ENCODE measurements at regions not wholly inside any gene's neighbourhood (a gene's known extent, or its start where the extent isn't known, plus 50 kb on each side); places are given as distances from the start of the nearest gene placed in this dataset.

- H3K4me3 Mint-ChIP-seq, result no peak overlapping the region
- peaks cover 30% of the 10 kb centered on the region for H3K4me1 Mint-ChIP-seq
- CTCF ChIA-PET, result interaction anchor here (0.6 kb wide), 1 partner anchor 19 kb away, joined by 3 read pairs; no protein-coding TSS in a partner anchor
These were observed 395.6 kb downstream of the TNS3 start for GRCh38 chr7:47186316-47186715.

GRCh38 chr7:47185839-47186238 lies 396.1 kb downstream of the TNS3 start:
- POLR2A ChIA-PET, result no interaction called here
- TF ChIP-seq EZH2 (IDR thresholded peaks at IDR 0.05; ENCODE audit: borderline replicate concordance, insufficient read depth, low read depth, low read length, poor library complexity, severe bottlenecking) (no peak), CTCF (IDR thresholded peaks at IDR 0.05) (no peak)
- 98% methylated on average over 6 of the region's 7 CpGs for WGBS (ENCODE audit: insufficient coverage)
- no peak overlapping the region for H3K4me3 Mint-ChIP-seq
- Histone ChIP-seq H3K4me1 (ENCODE audit: control insufficient read depth in 2 of 2, insufficient read depth in 2 of 2, low read length in 2 of 2) (peaks cover 12 to 28% of the 10 kb centered on the region in 2 donors), H3K9ac (ENCODE audit: low read length) (no peak overlapping the region), H3K4me3 (ENCODE audit: control extremely low read depth in 1 of 5, extremely low read depth in 1 of 5, insufficient read depth in 1 of 5, low read depth in 2 of 5, low read length in 4 of 5) (no peak overlapping the region), H3K27ac (ENCODE audit: low read length in 2 of 2) (no peak overlapping the region), H3K9me3 (ENCODE audit: control extremely low read depth in 1 of 3, control insufficient read depth in 2 of 3, insufficient read depth in 1 of 3, low read length in 2 of 3) (peaks cover 0 to 4% (median 0%) of the 10 kb centered on the region in 3 donors), H3K27me3 (replicated peaks in 1 of 4; ENCODE audit: control extremely low read depth in 1 of 4, control insufficient read depth in 3 of 4, insufficient read depth in 4 of 4, low read length in 3 of 4) (no peaks in the 10 kb centered on the region), H3K36me3 (replicated peaks in 1 of 2; ENCODE audit: control extremely low read depth in 1 of 2, control insufficient read depth in 1 of 2, extremely low read depth in 1 of 2, insufficient read depth in 2 of 2, low read length in 1 of 2) (no peaks in the 10 kb centered on the region), H4K20me1 (ENCODE audit: control insufficient read depth, insufficient read depth, low read length, poor library complexity, severe bottlenecking) (no peaks in the 10 kb centered on the region), H3K79me2 (ENCODE audit: control insufficient read depth, insufficient read depth, low read length) (no peaks in the 10 kb centered on the region), H2AFZ (ENCODE audit: insufficient read depth, low read depth, low read length, poor library complexity, severe bottlenecking) (no peak overlapping the region), H3K4me2 (replicated peaks; ENCODE audit: low read depth, low read length, poor library complexity, severe bottlenecking) (no peak overlapping the region)
- no peaks in the 10 kb centered on the region for H3K9me3 Mint-ChIP-seq (ENCODE audit: insufficient read depth)
- peaks cover 30% of the 10 kb centered on the region for H3K4me1 Mint-ChIP-seq
- intact Hi-C loops (cut with micrococcal nuclease), result loop anchor here (5.0 kb wide), 1 partner anchor 66 kb away; no protein-coding TSS in a partner anchor
- no peak for ATAC-seq (ENCODE audit: low read depth)
- DNase-seq, result no peak
- H3K27me3 Mint-ChIP-seq, result peaks cover 16% of the 10 kb centered on the region
- CTCF ChIA-PET, result interaction anchor here (0.6 kb wide), 1 partner anchor 18 kb away, joined by 3 read pairs; no protein-coding TSS in a partner anchor
- H3K27ac Mint-ChIP-seq, result no peak overlapping the region

More at GRCh38 chr7:47186316-47186715, 395.6 kb downstream of the TNS3 start:
- Mint-ChIP-seq H3K27me3 (peaks cover 16% of the 10 kb centered on the region), H3K9me3 (ENCODE audit: insufficient read depth) (no peaks in the 10 kb centered on the region), H3K27ac (peak overlapping the region; percentile 26)
- Histone ChIP-seq H4K20me1 (ENCODE audit: control insufficient read depth, insufficient read depth, low read length, poor library complexity, severe bottlenecking) (no peaks in the 10 kb centered on the region), H2AFZ (ENCODE audit: insufficient read depth, low read depth, low read length, poor library complexity, severe bottlenecking) (peak overlapping the region; percentile 16), H3K36me3 (replicated peaks in 1 of 2; ENCODE audit: control extremely low read depth in 1 of 2, control insufficient read depth in 1 of 2, extremely low read depth in 1 of 2, insufficient read depth in 2 of 2, low read length in 1 of 2) (no peaks in the 10 kb centered on the region), H3K27me3 (replicated peaks in 1 of 4; ENCODE audit: control extremely low read depth in 1 of 4, control insufficient read depth in 3 of 4, insufficient read depth in 4 of 4, low read length in 3 of 4) (no peaks in the 10 kb centered on the region), H3K79me2 (ENCODE audit: control insufficient read depth, insufficient read depth, low read length) (no peaks in the 10 kb centered on the region), H3K9ac (ENCODE audit: low read length) (no peak overlapping the region), H3K9me3 (ENCODE audit: control extremely low read depth in 1 of 3, control insufficient read depth in 2 of 3, insufficient read depth in 1 of 3, low read length in 2 of 3) (peaks cover 0 to 4% (median 0%) of the 10 kb centered on the region in 3 donors), H3K4me3 (ENCODE audit: control extremely low read depth in 1 of 5, extremely low read depth in 1 of 5, insufficient read depth in 1 of 5, low read depth in 2 of 5, low read length in 4 of 5) (no peak overlapping the region), H3K4me1 (ENCODE audit: control insufficient read depth in 2 of 2, insufficient read depth in 2 of 2, low read length in 2 of 2) (peaks cover 12 to 28% of the 10 kb centered on the region in 2 donors), H3K4me2 (replicated peaks; ENCODE audit: low read depth, low read length, poor library complexity, severe bottlenecking) (peak overlapping the region; percentile 44), H3K27ac (ENCODE audit: low read length in 2 of 2) (no peak overlapping the region)
- peak; percentile 82 for ATAC-seq (ENCODE audit: low read depth)
- intact Hi-C loops (cut with micrococcal nuclease), result loop anchor here (5.0 kb wide), 1 partner anchor 66 kb away; no protein-coding TSS in a partner anchor
- TF ChIP-seq EZH2 (IDR thresholded peaks at IDR 0.05; ENCODE audit: borderline replicate concordance, insufficient read depth, low read depth, low read length, poor library complexity, severe bottlenecking) (no peak), CTCF (IDR thresholded peaks at IDR 0.05) (no peak)
- DNase-seq, result peak; percentile 75
- POLR2A ChIA-PET, result no interaction called here
- WGBS (ENCODE audit: insufficient coverage), result 4% methylated on average over 4 of the region's 5 CpGs
